ENCODE measurements at regions not wholly inside any gene's neighbourhood (a gene's known extent, or its start where the extent isn't known, plus 50 kb on each side); places are given as distances from the start of the nearest gene placed in this dataset.
"Not testable (repeated sequence)": the region's sequence is repeated elsewhere in the genome, so short reads cannot be mapped to it uniquely, and the experiment has no call there.

DNA sequence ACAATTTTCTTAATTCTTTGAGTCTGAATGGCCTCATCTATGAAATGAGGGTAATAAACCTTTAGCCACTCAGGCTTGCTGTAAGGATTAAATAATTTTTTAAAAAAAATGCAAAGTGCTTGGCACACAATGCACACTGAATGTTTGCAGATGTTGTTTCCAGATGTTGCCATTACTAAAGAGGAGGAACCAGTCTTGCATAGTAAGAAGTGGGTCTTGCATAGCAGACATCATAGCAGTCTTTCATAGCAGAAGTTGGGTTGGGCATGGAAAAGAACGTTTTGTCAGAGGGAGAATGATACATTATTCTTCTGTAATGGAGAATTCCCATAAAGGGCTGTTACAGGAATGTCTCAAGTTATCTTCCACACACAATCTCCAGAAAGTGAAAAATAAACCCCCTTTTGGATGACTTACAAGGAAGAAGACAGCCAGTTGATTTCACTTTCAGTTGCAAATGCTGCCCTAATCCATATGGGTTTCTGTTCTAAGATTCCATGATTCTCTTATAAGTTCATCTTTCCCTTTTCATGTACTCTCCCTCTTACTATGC, 327.7 kb downstream of the SUCLG1 start:
- no peaks in the 10 kb centered on the region for H3K4me1 ChIP-seq
- H3K9me3 ChIP-seq, result no peaks in the 10 kb centered on the region
- H3K36me3 ChIP-seq (ENCODE audit: low read depth, missing control alignments), result no peaks in the 10 kb centered on the region
- WGBS, 2 donors, result 24 to 39% methylated on average over 1 of the region's 1 CpG
- no peak overlapping the region for H3K27ac ChIP-seq
- intact Hi-C loops (cut with DNase I; ENCODE audit: low total_unique reads), result no loop called here
- H3K4me3 ChIP-seq, result no peak overlapping the region
- no peak for TF ChIP-seq POLR2A (IDR thresholded peaks at IDR 0.05)
- TF ChIP-seq, protein P1, sequence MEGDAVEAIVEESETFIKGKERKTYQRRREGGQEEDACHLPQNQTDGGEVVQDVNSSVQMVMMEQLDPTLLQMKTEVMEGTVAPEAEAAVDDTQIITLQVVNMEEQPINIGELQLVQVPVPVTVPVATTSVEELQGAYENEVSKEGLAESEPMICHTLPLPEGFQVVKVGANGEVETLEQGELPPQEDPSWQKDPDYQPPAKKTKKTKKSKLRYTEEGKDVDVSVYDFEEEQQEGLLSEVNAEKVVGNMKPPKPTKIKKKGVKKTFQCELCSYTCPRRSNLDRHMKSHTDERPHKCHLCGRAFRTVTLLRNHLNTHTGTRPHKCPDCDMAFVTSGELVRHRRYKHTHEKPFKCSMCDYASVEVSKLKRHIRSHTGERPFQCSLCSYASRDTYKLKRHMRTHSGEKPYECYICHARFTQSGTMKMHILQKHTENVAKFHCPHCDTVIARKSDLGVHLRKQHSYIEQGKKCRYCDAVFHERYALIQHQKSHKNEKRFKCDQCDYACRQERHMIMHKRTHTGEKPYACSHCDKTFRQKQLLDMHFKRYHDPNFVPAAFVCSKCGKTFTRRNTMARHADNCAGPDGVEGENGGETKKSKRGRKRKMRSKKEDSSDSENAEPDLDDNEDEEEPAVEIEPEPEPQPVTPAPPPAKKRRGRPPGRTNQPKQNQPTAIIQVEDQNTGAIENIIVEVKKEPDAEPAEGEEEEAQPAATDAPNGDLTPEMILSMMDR (IDR thresholded peaks at IDR 0.05), result no peak
- H3K27me3 ChIP-seq, result no peaks in the 10 kb centered on the region
- DNase-seq, result no peak

DNA sequence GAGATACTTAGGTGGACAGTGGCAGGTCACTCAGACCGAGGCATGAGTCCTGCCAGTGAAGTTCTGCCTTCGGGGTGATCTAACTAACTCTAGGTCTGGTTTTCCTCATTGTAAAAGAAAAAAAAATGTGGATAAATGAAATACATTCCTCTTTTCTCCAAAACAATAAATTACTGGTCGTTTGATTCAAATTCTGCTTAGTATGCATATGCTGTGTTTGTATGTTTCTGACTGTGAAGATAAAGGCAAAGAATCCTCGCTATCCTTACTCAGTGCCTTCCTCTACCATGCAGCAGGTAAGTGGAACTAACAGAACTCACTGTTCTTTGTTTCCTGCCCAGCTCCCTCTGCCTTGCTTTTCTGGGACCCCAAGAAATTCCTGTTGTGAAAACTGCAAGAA, 330.1 kb downstream of the SUCLG1 start:
- intact Hi-C loops (cut with DNase I; ENCODE audit: low total_unique reads), result no loop called here
- 76 to 80% methylated on average over 4 of the region's 4 CpGs for WGBS, 2 donors
- H3K27me3 ChIP-seq, result no peaks in the 10 kb centered on the region
- H3K27ac ChIP-seq, result no peak overlapping the region
- H3K9me3 ChIP-seq, result no peaks in the 10 kb centered on the region
- no peaks in the 10 kb centered on the region for H3K36me3 ChIP-seq (ENCODE audit: low read depth, missing control alignments)
- TF ChIP-seq POLR2A (IDR thresholded peaks at IDR 0.05), result no peak
- TF ChIP-seq, protein P1 (IDR thresholded peaks at IDR 0.05), result no peak
- H3K4me1 ChIP-seq, result no peaks in the 10 kb centered on the region
- no peak for DNase-seq
- H3K4me3 ChIP-seq, result no peak overlapping the region

DNA sequence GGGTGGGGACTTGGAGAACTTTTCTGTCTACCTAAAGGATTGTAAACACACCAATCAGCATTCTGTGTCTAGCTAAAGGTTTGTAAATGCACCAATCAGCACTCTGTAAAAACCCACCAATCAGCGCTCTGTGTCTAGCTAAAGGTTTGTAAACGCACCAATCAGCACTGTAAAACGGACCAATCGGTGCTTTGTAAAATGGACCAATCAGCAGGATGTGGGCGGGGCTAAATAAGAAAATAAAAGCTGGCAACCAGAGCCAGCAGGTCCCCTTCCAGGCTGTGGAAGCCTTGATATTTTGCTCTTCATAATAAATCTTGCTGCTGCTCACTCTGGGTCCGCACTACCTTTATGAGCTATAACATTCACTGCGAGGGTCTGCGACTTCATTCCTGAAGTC, 331.3 kb downstream of the SUCLG1 start:
- H3K36me3 ChIP-seq (ENCODE audit: low read depth, missing control alignments); H3K9me3 ChIP-seq; H3K27me3 ChIP-seq; intact Hi-C loops (cut with DNase I; ENCODE audit: low total_unique reads); H3K4me1 ChIP-seq; H3K4me3 ChIP-seq; H3K27ac ChIP-seq: not testable (repeated sequence)
- DNase-seq, result peak; percentile 27
- 88 to 89% methylated on average over 8 of the region's 8 CpGs for WGBS, 2 donors

DNA sequence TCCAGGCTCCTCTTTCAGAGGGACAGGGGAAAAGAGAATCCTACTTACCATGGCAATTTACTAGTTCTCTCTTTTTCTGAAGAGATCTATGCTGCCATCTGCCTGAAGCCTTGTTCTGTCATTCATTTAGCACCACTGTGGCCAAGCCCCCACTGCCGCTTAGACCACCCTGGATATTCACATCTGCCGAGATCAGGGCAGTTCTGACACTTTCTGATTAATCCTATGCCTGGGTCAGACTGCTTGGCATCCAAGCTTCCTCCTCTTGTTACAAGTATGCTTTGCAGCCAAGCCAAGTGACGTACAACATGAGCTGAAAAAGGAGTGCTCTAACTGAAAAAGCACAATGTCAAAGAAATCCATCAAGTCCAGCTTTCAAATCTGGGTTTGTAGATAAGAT, 332.6 kb downstream of the SUCLG1 start:
- DNase-seq, result peak; percentile 26
- no peak for TF ChIP-seq POLR2A (IDR thresholded peaks at IDR 0.05)
- TF ChIP-seq, protein P1 (IDR thresholded peaks at IDR 0.05), result no peak
- no peaks in the 10 kb centered on the region for H3K27me3 ChIP-seq
- no peaks in the 10 kb centered on the region for H3K36me3 ChIP-seq (ENCODE audit: low read depth, missing control alignments)
- intact Hi-C loops (cut with DNase I; ENCODE audit: low total_unique reads), result no loop called here
- 36 to 47% methylated on average over 3 of the region's 3 CpGs for WGBS, 2 donors
- H3K9me3 ChIP-seq, result no peaks in the 10 kb centered on the region
- no peak overlapping the region for H3K4me3 ChIP-seq
- H3K27ac ChIP-seq, result no peak overlapping the region
- H3K4me1 ChIP-seq, result no peaks in the 10 kb centered on the region

DNA sequence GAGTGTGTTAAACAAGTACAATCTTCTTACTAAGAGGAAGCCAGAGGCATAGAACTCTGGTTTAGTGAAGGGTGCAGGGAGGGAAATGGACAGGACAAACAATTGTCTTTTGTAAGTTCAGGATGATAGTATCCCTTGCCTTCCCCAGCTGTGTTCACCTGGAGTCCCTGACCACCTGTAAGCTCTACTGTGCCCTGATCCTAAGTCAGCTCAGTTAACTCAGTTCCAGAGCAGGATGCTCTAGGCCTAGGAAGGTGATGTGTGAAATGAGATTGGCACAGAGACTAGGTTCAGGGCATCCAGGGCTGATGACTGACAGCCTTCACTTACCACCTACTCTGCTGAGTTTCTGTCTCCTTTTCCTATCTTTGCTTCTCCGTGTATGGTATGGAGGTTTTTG, 333.0 kb downstream of the SUCLG1 start:
- no peaks in the 10 kb centered on the region for H3K27me3 ChIP-seq
- intact Hi-C loops (cut with DNase I; ENCODE audit: low total_unique reads), result no loop called here
- no peak for DNase-seq
- H3K36me3 ChIP-seq (ENCODE audit: low read depth, missing control alignments), result no peaks in the 10 kb centered on the region
- no peaks in the 10 kb centered on the region for H3K9me3 ChIP-seq
- H3K4me1 ChIP-seq, result no peaks in the 10 kb centered on the region
- H3K4me3 ChIP-seq, result no peak overlapping the region
- no peak overlapping the region for H3K27ac ChIP-seq
- TF ChIP-seq POLR2A (IDR thresholded peaks at IDR 0.05), result no peak
- TF ChIP-seq, protein P1 (IDR thresholded peaks at IDR 0.05), result no peak
- 66 to 77% methylated on average over 1 of the region's 1 CpG for WGBS, 2 donors

All from testis (tissue), 2 donors.